PFSK-1 (cell line): ENCODE measurements at regions not wholly inside any gene's neighbourhood (a gene's known extent, or its start where the extent isn't known, plus 50 kb on each side); places are given as distances from the start of the nearest gene placed in this dataset.

Source experiments
- FOXP2 ChIP-seq: optimal IDR thresholded peaks from 2 replicates; pipeline ENCODE3; 2011; ENCODE audit warnings: borderline replicate concordance, control low read depth, inconsistent platforms; ENCODE audit not compliant: insufficient read depth; ENCODE audit errors: extremely low read length, extremely low read depth
- POLR2AphosphoS5 ChIP-seq: IDR thresholded peaks from 2 replicates; pipeline ENCODE4 v1.6.1; 2012; ENCODE audit warnings: low read depth, mild to moderate bottlenecking, control low read depth, low read length, moderate library complexity
- TAF1 ChIP-seq: IDR thresholded peaks from 2 replicates; pipeline ENCODE4 v1.6.1; 2012; ENCODE audit warnings: low read length, control low read depth, borderline replicate concordance; ENCODE audit not compliant: insufficient read depth
- TF ChIP-seq, protein P1 (sequence below), 2 experiments: IDR thresholded peaks; 2 replicates each; pipeline versions ENCODE4 v1.6.1 to v1.8.0; 2011 to 2012; ENCODE audit warnings: low read depth in 2 of 2, low read length in 2 of 2, control low read depth in 1 of 2, inconsistent platforms in 1 of 2, mild to moderate bottlenecking in 1 of 2, moderate library complexity in 1 of 2; ENCODE audit not compliant: insufficient read depth in 1 of 2

- TF ChIP-seq FOXP2 (no peak), POLR2AphosphoS5 (no peak), TAF1 (no peak)
- TF ChIP-seq, protein P1, sequence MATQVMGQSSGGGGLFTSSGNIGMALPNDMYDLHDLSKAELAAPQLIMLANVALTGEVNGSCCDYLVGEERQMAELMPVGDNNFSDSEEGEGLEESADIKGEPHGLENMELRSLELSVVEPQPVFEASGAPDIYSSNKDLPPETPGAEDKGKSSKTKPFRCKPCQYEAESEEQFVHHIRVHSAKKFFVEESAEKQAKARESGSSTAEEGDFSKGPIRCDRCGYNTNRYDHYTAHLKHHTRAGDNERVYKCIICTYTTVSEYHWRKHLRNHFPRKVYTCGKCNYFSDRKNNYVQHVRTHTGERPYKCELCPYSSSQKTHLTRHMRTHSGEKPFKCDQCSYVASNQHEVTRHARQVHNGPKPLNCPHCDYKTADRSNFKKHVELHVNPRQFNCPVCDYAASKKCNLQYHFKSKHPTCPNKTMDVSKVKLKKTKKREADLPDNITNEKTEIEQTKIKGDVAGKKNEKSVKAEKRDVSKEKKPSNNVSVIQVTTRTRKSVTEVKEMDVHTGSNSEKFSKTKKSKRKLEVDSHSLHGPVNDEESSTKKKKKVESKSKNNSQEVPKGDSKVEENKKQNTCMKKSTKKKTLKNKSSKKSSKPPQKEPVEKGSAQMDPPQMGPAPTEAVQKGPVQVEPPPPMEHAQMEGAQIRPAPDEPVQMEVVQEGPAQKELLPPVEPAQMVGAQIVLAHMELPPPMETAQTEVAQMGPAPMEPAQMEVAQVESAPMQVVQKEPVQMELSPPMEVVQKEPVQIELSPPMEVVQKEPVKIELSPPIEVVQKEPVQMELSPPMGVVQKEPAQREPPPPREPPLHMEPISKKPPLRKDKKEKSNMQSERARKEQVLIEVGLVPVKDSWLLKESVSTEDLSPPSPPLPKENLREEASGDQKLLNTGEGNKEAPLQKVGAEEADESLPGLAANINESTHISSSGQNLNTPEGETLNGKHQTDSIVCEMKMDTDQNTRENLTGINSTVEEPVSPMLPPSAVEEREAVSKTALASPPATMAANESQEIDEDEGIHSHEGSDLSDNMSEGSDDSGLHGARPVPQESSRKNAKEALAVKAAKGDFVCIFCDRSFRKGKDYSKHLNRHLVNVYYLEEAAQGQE (IDR thresholded peaks at IDR 0.05; ENCODE audit: insufficient read depth in 1 of 2, low read depth in 2 of 2, low read length in 2 of 2) = no peak
Observed at GRCh38 chr9:38176251-38176650, 107.2 kb upstream of the SHB start.
